Kidney epithelial cell (primary cell): ENCODE measurements at regions not wholly inside any gene's neighbourhood (a gene's known extent, or its start where the extent isn't known, plus 50 kb on each side); places are given as distances from the start of the nearest gene placed in this dataset.

Experiments
- DNase-seq: peaks from one replicate; pipeline ENCODE4 v3.0.0-alpha.2; 2010; ENCODE audit warnings: low read depth
- H3K27me3 ChIP-seq: 2 replicates; pipeline ENCODE4 v1.6.0; 2011; ENCODE audit warnings: low read length; ENCODE audit not compliant: control insufficient read depth, insufficient read depth
- H3K36me3 ChIP-seq: 2 replicates; pipeline ENCODE4 v1.5.1; 2011; ENCODE audit warnings: low read length; ENCODE audit not compliant: control insufficient read depth, insufficient read depth
- H3K4me3 ChIP-seq: 2 replicates; pipeline ENCODE4 v1.5.1; 2011; ENCODE audit warnings: low read depth, mild to moderate bottlenecking, control low read depth, low read length
- TF ChIP-seq, protein P1 (sequence below): IDR thresholded peaks from 2 replicates; pipeline ENCODE4 v1.5.1; 2011; ENCODE audit warnings: mild to moderate bottlenecking, moderate library complexity, low read length, control low read depth, inconsistent platforms; ENCODE audit not compliant: insufficient read depth, poor library complexity, severe bottlenecking

DNA sequence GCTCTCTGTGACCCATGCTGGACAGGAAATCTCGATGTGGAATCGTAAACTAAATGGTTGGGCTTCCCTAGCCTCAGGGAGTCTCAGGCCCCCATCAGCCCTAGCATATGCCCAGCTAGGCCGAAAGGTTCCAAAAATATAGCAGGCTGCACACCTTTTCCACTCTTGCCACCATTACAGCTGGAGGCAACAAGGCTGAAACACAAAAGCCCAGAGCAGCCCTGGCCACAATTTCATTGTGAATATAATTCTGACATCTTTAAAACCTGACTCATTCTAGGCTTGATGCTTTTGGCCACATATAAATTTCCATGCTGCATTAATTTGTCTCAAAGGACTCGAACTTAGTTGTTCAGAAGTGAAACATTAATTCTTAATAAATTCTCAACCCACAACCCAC lies 382.2 kb downstream of the GRIN2B start:
- DNase-seq: no peak
- TF ChIP-seq, protein P1, sequence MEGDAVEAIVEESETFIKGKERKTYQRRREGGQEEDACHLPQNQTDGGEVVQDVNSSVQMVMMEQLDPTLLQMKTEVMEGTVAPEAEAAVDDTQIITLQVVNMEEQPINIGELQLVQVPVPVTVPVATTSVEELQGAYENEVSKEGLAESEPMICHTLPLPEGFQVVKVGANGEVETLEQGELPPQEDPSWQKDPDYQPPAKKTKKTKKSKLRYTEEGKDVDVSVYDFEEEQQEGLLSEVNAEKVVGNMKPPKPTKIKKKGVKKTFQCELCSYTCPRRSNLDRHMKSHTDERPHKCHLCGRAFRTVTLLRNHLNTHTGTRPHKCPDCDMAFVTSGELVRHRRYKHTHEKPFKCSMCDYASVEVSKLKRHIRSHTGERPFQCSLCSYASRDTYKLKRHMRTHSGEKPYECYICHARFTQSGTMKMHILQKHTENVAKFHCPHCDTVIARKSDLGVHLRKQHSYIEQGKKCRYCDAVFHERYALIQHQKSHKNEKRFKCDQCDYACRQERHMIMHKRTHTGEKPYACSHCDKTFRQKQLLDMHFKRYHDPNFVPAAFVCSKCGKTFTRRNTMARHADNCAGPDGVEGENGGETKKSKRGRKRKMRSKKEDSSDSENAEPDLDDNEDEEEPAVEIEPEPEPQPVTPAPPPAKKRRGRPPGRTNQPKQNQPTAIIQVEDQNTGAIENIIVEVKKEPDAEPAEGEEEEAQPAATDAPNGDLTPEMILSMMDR: no peak
- Histone ChIP-seq H3K36me3 (no peaks in the 10 kb centered on the region), H3K4me3 (no peak overlapping the region), H3K27me3 (no peaks in the 10 kb centered on the region)

DNA sequence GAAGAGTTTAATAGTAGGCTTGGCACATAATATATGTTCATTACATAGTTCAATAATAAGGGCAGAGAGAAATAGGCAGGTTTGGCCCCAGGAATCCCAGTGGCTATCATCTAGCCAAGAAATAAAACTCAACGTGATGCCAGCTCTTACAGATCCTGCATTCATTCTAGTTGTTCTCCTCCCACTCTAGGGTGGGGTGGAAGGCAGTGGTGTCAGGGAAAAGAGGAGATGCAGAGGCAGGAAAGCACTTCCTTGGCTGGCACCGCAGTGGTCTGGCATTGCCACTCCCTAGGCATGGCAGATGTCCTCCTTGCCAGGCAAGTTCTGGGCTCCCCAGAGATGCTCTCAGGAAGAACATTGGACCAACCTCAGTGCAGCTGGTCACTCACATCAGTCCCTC lies 383.6 kb downstream of the GRIN2B start:
- no peaks in the 10 kb centered on the region for H3K36me3 ChIP-seq
- no peaks in the 10 kb centered on the region for H3K27me3 ChIP-seq
- TF ChIP-seq, protein P1: no peak
- no peak for DNase-seq
- H3K4me3 ChIP-seq: no peak overlapping the region

DNA sequence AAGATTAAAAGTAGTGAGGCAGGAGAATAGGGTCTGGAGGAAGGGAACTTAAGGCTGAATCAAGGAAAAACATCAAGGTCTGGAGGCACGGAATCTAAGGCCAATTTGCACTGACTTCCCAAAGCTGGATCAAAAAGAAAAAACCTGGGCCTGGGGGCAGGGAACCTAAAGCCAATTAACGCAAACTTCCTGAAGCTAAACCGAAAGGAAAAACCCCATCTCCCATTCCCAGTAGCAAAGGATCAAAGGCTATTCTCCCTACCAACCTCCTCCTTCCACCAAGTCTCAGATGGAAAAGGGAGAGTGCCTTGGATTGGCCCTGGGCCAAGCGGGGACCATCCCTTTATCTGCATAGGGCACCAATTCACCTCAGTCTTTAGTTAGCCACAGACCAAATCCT lies 384.2 kb downstream of the GRIN2B start:
- no peaks in the 10 kb centered on the region for H3K36me3 ChIP-seq

DNA sequence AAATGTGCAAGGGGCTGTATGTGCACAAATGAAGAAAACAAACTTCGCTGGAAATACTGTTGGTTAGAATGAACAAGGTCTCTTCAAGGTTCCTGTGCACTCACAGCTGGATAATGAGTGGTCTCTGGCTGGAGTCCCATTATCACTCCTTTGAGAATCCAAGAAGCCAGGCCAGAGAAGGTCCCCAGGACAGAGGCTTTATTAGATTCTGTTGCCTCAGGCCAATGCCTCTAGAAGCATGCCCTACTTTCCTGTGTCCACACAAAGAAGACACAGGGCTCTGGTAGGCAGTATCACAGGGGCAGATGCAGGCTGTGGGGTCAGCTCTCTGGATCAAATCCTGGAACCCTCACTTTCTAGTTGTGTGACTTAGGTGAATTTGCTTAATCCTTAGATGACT lies 384.7 kb downstream of the GRIN2B start:
- H3K27me3 ChIP-seq: no peaks in the 10 kb centered on the region
- no peak for DNase-seq
- TF ChIP-seq, protein P1: no peak

More for the DNA sequence above, 384.2 kb downstream of the GRIN2B start:
- Histone ChIP-seq H3K27me3 (no peaks in the 10 kb centered on the region), H3K4me3 (no peak overlapping the region)
- no peak for DNase-seq
- TF ChIP-seq, protein P1: no peak

DNA sequence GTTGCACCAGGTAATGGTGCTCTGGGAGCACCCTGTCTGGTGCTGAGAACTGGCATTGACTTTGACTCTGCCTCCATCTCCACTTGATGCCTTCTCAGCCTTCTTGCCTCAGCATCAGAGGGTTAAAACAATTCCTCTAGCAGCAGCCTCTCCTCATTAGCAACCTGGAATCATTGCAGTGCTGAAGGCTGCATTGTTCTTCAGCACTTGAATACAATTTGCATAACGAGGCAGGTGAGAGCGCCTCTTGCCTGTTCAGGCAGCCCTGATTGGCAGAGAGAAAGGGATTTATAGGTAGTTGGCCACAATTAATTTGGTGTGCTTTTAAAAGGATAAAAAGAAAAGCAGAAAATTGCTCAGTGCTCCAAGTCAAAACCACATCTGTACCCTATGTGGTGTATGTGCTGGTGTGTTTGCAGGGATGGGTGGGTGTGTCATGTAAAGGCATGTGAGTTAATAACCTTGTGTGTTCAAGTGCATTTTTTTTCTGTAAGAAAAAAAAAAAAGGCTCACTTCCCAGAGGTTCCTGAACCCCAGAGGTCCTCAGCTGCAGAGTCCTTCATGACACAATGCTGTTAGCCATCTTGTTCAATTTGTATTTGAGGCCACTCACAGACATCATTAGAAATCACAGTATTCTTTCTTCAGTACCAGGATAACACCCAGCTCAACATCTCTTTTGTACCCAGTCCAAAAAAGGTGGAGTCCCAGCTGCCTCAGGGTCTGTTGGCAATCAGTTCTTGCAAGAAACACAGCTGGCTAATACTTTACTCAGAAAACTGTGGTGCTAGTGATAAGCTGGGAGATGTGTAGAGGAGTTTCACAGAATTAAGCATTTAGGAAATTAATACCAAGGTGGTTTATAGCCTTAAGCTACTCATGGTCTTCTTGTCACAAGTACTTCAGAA lies 385.6 kb downstream of the GRIN2B start:
- H3K36me3 ChIP-seq: no peaks in the 10 kb centered on the region
- no peaks in the 10 kb centered on the region for H3K27me3 ChIP-seq
- TF ChIP-seq, protein P1: no peak
- no peak for DNase-seq
- no peak overlapping the region for H3K4me3 ChIP-seq

More for the DNA sequence above, 384.7 kb downstream of the GRIN2B start:
- no peaks in the 10 kb centered on the region for H3K36me3 ChIP-seq
- no peak overlapping the region for H3K4me3 ChIP-seq
